HT-29 (cell line): ENCODE measurements at regions not wholly inside any gene's neighbourhood (a gene's known extent, or its start where the extent isn't known, plus 50 kb on each side); places are given as distances from the start of the nearest gene placed in this dataset.

Experiments used
- DNase-seq: peaks from one replicate; pipeline ENCODE4 v3.0.0-alpha.2; 2015; ENCODE audit warnings: low spot score

DNA sequence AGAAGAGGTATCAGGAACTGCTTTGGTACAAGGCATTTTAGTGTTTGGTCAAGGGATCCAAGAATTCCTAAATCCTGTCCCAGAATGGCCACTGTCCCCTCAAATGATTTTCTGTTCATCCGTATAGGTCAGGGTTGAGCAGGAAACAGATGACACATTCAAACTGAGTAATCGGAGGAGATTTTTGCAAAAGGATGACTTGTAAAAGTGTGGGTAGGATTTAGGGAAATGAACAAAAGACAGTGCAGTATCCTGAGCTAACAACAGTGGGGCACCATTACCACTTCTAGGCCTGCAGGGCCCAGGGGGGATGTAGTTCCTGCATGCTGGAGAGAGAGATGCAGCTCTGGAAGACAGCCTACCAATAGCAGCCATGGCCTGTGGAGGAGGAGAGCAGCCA, 290.1 kb downstream of the ZSWIM6 start:
- no peak for DNase-seq

DNA sequence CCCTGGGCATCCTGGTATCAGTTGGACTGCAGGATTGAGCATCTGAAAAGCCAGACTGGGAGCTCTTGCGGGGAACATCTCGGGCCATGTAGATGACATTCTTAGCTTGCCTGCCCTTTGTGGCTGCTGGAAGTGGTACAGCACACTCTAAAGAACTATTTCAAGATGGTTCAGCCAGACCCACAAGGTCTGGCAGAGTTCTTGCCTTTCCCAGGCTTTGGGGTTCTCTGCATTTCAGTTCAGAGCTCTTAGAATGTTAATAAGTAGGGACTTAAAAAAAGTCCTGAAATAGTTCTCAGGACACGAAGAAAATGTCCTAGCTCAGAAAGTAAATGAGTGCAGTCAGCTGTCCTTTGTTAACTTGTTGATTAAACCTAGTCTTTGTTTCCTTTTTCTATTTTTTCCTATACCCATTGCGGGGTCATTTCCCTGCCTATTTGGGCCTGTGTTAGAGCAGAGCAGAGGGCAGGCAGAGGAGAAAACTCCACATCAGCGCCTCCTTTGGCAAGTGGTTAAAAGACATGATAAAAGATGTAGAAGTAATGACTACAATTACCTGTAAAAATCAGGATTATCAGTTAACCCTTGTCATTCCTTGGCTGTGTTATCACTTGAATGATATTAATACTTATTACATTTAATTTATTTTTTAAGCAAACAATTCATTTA, 291.5 kb downstream of the ZSWIM6 start:
- DNase-seq = peak; percentile 40

DNA sequence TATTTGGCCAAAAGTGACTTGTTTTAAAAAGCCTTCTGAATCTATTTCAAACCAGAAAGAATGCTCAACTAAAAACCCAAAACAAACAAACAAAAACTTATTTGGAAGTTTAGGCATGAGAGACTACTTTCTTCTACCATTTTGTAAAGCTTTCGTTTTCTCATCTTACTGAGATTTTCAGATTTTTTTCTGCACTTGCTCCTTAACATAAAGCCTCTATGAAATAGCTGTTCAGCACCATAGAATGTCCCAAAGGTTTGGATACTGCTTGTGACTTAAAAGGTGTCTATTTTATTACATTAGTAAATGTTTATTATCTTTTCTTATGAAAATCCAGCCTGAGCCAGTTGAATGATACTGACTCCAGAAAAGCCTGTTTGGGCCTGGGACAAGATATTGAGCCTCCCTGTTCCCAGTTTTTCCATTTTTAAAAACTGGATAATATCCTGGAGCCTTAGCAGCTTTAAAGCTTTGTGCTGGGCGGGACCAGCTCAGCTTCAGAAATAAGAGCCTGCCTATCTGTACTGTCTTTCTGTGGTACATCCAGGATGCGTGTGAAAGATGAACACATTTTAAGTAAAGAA, 292.6 kb downstream of the ZSWIM6 start:
- DNase-seq = no peak

DNA sequence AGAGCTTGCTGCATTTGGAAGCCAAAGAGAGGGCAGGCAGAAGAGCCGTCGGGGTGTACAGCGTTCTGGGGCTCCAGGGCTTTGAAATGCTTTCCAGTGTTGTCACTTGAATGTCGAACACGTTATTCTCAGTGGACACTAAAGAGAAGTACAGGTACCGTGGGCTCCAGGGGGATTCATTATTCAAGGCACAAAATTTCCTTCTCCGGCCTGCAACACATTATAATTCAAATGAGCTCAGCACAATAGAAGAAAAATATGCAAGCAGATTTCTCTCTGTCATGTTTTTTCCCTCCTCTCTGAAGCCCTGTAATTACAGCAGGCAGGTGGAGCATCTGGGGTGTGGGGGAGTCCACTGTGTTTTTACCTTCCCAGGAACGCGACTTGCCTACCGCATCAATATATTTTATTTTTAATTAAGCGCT, 293.1 kb downstream of the ZSWIM6 start:
- no peak for DNase-seq

DNA sequence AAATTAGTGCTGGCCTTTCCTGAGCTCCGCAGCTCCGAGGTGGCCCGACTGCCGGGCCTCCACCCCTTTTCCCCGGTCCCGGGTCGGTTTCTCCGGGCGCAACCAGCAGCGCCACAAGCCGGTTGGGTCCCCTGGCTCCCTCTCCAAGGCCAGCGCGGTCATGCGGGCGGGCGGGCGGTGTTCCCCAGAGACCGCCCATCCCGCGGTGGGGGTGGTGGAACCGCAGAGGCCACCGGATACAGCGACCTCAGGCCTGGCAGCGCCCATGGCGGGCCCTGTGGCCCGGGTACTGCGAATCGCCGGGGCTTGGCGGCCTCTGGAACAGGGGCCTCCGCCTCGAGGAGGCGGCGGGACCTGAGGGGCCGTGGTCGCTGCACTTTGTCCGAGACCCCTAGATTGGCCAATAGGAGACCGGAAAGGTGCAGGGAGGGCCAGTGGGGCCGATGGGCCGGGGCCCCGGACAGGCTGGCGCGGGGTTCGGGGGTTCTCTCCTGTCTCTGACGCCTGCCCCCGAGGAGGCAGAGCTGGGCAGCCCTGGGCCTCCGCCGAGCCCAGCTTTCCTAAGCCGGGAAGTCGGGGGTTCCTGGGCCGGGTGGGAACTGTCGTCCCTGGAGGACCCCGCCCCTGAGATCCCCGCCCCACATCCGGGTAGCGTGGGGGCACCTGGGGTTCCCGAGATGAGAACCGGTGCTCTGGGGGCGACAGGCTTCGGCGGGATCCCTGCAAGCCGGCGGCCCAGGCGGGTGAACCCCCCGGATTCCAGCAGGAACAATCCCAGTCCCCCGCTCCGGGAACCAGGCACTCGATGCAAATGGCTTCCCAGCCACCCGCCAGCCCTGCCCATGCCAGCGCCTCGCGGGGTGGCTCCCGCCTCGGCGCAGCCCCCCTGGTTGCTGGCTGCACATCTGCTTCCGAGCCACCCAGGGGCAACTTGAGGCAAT, 293.9 kb downstream of the ZSWIM6 start:
- peak; percentile 42 for DNase-seq

DNA sequence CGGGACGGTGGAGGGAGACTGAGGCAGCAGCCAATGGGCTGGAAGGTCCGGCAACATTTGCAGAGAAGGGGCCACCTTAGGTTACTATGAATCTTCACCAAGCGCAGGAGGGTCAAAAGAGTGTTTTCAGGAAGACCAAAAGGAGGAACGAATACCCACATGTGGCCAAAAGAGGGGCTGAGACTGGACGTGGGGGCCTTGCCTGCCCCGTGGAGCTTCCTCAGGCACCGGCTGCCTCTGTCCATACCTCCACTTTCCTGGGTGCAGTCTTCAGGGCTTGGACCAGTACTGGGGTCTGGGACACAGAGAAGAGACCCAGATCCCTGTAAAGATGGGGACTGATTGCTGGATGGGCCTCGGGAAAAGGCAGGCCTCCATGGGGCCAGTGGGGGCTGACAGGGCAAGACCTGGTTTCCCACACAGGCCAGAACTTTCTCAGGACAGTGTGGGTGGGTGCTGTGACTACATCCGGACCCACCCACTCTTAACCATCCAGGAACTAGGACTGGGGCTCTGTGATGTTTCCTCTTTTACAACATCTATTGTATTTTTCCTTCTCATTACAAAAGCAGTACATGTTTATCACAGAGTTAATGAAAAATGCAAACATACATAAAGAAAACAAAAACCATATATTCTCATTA, 294.7 kb downstream of the ZSWIM6 start:
- no peak for DNase-seq

DNA sequence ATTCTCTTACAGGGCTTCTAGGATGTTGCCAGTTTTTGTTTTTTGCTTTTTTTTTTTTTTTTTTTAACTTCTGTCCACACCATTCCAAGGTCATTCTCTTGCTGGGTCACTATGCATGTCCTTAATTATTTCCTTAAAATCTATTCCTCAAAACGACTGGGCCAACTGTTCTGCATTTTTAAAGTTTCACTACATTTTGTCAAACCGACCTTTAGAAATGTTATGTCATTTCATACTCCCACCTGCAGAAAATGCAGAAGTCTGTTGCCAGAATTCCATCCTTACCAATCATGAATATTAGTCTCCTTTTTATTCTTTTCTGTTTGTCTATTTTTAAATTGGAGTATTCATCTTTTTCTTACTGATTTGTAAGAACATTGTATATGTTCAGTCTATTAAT, 295.5 kb downstream of the ZSWIM6 start:
- no peak for DNase-seq

DNA sequence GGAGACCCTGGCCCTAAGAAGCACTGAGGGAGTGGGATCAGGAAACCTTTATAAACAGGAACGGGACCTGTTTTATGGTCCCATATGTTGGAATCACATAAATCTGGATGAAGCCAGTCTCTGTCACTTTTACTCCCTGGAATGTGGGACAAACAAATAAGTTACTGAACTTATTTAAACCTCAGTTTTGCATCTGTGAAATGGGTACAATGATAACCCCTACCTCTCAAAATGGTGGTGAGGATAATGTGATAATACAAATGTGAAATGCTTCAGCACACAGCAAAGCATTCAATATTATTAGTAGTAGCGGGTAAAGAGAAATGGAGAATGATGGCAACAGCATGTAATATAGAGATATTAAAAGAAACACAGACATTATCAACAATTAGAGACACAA, 298.9 kb downstream of the ZSWIM6 start:
- DNase-seq = no peak

DNA sequence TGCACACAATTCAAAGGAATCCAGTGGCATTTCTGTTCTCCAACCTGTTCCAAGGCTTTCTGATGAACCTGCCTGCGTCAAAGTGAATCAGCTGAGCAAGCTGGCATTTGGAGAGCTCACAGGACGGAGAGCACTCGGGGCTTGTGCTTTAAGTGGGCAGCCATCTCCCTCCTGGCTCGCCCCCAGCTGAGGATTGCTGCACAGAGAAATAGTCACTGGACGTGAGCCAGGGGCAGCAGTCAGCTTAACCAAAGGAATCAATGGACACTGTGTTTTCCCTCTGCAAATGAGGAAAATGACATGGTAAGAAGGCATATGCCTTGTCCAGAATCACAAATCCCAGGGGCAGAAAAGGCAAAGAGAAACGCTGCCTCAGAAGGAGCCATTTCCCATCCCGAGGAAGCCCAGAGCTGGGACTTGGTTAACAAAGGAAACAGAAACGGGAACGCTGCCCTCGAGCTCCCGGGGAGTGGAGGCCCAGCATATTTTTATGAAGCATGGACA, 299.4 kb downstream of the ZSWIM6 start:
- DNase-seq = no peak

DNA sequence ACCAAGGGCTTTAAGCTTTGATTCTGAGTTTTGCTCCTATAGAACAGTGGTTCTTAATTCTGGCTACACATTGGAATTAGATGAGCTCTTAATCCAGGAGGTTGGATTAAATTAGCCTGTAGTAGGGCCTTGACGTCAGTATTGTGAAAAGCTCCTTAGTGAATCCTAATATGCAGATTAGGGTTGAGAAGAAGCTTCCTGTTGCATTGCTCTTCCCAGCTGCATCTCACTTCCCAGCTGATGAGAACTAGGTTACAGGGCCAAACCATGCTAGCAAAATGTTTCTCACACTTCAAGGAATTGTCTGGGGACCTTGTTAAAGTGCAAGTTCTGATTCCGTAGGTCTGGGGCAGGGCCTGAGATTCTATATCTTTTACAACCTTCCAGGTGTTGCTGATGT, 300.0 kb downstream of the ZSWIM6 start:
- DNase-seq = no peak

DNA sequence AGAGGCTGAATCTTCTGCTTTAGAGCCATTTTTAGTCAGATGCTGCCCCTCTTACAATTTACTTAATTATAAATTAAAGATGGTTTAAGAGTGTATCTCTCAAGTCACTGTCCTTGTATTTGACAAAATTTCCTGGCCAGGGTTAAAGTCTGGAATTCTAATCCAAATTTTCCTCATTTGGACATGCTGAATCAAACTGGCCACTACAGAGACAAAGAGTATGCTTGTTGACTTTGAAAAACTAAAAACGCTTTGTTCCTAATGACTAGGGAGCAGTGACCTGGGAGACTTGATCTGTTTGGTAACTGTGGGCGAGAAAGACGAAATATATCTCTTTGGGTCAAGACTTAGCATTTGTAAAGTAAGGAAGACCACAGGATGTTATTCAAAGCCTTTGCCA, 303.2 kb downstream of the ZSWIM6 start:
- no peak for DNase-seq

DNA sequence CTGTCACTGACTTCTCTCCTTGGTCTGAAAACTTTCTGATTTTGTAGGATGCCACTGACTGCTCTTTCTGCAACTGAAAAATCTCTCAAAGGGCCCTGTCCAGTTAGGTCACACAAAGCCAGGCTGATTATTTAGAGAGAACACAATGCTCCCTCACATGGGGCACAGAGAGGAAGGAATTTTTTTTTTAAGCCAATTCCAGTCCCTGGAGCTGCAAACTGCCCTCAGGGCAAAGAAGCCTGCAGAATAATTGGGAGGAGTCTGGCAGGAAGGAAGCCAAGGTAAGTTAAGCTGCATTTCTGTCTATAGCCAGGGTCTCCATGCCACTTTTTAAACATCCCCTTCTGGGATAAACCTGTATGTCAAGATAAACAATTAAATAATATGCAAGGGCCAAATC, 305.5 kb downstream of the ZSWIM6 start:
- no peak for DNase-seq

DNA sequence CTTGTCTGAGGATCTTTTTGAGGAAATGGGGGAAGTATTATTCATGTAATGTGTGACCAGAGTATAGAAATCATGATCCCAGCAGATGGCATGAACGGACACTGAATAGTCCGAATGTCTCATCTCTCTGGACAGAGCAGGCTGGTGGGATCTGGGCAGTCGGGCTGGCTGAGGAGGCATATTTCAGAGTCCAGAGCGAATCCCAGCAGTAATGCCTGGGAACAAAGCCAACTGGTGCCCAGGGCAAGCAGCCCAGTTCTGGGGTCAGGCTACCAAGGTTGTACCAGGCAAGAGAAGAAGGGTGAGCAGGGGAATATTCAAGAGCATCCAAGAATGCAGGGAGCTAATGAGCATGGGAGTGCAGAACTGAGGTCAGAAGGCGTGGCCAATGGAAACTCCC, 306.4 kb downstream of the ZSWIM6 start:
- no peak for DNase-seq

DNA sequence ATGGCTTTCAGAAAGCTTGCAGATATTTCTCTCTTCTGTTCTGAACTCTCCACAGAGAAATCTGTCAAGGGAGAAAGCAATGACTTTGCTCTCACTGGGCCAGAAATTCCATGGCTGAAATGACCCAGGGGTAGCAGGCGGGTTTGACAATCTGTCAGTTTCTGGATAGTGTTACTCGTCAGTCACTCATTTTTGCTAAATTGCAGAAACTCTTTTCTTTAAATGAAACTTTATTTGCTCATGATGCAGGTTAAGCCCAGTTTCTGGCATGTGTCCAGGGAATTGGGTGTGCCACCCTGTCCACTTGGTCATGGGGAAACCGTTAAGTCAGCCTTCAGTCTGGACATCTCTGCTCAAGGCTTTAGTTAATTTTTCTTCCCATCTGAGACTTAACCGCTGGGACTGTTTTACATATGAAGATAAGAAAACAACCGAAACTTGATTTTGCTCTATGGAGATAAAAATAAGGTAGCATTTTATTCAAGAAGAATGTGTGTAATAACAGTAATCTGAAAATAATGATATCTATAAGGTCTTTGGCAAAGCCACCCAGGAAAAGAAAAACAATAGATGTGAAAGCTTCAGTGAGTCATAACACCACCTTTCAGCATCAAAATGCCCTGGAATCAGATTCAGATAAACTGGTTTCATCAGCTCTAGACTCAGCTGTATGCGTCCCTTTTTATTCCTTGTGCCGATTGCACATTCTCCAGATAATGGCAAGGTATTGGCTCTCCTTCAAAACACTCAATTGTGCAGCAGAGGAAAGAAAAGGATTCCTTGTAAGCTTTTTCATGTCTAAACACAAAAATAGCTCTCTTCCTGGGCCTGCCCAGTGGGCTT, 308.3 kb downstream of the ZSWIM6 start:
- DNase-seq = no peak

DNA sequence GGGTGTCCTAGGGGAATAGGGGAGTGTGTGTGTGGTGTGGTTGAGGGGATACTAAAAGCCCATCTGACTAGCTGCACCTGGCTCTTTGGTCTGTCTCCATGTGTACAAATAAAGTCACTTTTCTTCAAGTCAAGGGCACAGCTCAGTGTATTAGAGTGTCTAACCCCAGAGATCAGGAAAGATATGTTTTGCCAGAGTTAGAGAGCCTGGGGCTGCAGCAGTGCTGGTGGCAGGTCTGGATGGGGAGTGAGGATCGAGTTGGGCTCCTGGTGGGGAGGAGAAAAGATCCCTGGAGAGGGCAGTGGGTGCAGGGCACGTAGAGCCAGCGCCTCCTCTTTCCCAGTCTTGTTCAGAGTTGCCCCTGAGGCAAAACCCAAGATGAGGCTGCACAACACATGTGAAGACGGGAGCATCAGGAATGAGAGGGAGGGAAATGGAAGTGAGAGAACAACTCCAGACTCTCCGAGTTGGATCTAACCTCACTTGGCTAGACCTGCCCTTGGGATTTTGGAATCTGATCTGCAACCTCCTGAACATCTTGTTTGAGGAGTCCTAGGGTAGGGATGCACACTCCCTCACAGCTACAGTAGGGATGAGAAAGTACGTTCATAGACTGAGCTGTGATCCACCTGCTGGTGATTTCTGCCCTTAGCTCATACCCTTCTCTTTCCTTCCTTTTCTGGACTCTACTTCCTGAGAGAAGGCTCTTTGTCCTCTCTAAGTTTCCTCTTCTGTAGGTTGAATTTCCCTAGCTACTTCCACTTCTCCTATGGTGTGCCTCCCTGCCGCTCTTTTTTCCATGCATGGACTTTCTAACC, 309.9 kb downstream of the ZSWIM6 start:
- DNase-seq = peak; percentile 50

DNA sequence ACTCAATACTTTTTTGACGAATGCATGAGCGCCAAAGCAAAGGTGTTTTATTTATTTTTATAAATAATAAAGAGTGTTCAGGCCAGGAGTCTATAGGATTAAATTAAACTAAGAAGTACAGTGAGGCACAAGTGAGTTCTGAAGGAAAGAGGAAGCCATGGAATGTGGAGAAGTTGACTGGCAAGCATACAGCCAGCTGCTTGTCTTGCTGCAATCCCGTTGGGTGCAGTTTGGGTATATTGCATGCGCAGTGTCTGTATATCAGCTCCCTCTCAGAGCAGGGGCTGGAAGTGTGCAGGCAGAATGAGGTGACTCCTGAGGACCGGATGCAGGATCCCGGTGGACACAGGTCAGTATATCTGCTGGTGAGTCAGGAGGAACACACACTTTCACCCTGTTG, 315.6 kb downstream of the ZSWIM6 start:
- no peak for DNase-seq

DNA sequence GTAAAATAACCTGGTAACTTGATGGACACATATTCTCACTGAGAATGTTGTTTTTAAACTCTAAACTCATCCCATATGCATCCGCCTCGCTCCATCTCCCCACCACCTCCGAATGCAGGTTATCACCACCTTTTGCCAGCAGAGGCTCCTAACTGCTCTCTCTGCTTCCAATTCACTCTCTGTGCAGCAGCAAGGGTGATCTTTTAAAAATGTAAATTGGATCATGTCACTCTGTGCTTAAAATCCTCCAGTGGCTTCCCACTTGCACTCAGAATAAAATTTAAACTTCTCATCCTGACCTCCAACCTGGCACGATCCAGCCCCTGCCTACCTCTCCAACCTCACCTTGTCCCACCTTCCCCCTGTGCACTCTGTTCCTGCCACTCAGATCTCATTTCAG, 317.2 kb downstream of the ZSWIM6 start:
- no peak for DNase-seq

DNA sequence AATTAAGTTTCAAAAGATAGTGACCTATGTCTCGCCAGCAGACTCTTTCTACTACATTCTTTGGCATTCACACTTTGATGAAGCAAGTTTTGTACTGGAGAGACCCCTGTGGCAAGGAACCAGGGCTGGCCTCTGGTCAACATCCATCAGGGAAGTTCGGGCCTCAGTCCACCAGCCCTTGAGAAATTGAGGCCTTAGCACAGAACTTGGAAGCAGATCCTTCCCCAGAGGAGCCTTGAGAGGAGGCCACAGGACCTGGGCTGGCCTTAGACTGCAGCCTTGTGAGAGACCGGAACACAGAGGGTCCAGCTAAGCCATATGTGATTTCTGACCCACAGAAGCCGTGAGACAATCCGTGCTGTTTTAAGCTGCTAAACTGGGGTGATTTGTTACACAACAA, 317.9 kb downstream of the ZSWIM6 start:
- no peak for DNase-seq

DNA sequence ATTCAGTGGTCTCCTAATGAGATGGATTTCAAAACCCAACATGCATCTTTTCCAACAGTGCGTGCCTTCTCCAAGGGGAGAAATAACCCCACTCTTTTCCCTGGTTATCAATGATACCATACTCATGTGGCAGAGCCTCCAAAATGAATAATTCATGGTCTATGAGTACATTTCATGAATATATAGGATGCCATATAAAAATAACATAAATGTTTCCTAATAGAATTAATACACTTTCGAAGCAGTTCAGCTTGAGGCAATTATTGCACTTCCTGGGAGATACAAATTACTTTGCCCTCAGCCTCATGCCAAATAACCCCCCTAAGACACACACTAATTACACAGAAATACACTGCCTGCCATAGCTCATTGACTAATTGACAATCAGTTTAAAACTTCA, 318.6 kb downstream of the ZSWIM6 start:
- no peak for DNase-seq

DNA sequence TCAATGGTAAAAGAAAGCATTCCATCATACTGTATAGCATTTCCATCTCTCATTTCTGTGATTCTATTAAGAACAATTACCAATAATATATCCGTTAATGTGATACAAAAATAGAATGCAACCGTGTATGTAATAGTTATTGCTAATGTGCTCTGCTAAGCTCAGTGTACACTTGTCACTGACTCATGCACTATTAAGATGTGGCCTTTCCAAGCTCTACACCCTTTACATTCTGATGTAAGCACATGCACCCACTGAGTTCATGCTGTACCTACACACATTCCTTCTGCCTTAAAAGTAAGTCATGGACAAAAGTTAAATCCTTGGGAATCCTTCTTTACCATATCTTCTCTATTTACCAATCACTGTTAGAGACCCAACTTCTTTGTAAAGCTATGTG, 319.1 kb downstream of the ZSWIM6 start:
- no peak for DNase-seq
